Gastrocnemius medialis (tissue), 4 donors: ENCODE measurements at regions not wholly inside any gene's neighbourhood (a gene's known extent, or its start where the extent isn't known, plus 50 kb on each side); places are given as distances from the start of the nearest gene placed in this dataset.

Experiments
- ATAC-seq, 2 donors: fragments of 150-250 bp; one replicate each; pipeline ENCODE4 v1.9.1; 2016
- DNase-seq, 2 donors: peaks; one replicate each; pipeline ENCODE4 v3.0.0-alpha.2; 2019
- H3K27ac ChIP-seq, 4 donors: fragments of 200-600 bp; sonication (generic); 1 replicate in 1 of 4; 2 replicates in 3 of 4; pipeline ENCODE4 v1.5.1; 2016 to 2018; ENCODE audit warnings: mild to moderate bottlenecking in 2 of 4, moderate library complexity in 1 of 4
- H3K27me3 ChIP-seq, 3 donors: fragments of 200-600 bp; sonication (generic) in 2 of 3; 1 replicate in 1 of 3; 2 replicates in 2 of 3; pipeline versions ENCODE4 v1.5.1 to v1.6.0; 2016 to 2019; ENCODE audit warnings: mild to moderate bottlenecking in 1 of 3, moderate library complexity in 1 of 3
- H3K36me3 ChIP-seq, 2 donors: fragments of 200-600 bp; sonication (generic) in 1 of 2; one replicate each; pipeline ENCODE4 v1.5.1; 2017 to 2018
- H3K4me1 ChIP-seq, 2 donors: fragments of 200-600 bp; sonication (generic) in 1 of 2; one replicate each; pipeline ENCODE4 v1.5.1; 2016 to 2017; ENCODE audit warnings: mild to moderate bottlenecking in 2 of 2
- H3K4me3 ChIP-seq, 4 donors: fragments of 200-600 bp; sonication (generic) in 3 of 4; 1 replicate in 1 of 4; 2 replicates in 3 of 4; pipeline ENCODE4 v1.5.1; 2016 to 2019; ENCODE audit warnings: mild to moderate bottlenecking in 2 of 4
- H3K9me3 ChIP-seq, 3 donors: fragments of 200-600 bp; sonication (generic) in 2 of 3; 1 replicate in 1 of 3; 2 replicates in 2 of 3; pipeline ENCODE4 v1.5.1; 2016 to 2019
- CTCF ChIP-seq, 5 experiments: fragments of 450-650 bp in 3 of 5; fragments of 200-600 bp in 2 of 5; sonication (generic) in 2 of 5; IDR thresholded peaks in 4 of 5; conservative IDR thresholded peaks in 1 of 5; 1 replicate in 4 of 5; 2 replicates in 1 of 5; pipeline ENCODE4 v1.5.1; 2016 to 2019; ENCODE audit warnings: antibody characterized with exemption in 5 of 5, mild to moderate bottlenecking in 3 of 5, moderate library complexity in 3 of 5
- POLR2A ChIP-seq, 2 donors: fragments of 450-650 bp; IDR thresholded peaks; one replicate each; pipeline ENCODE4 v1.6.1; 2017; ENCODE audit warnings: antibody characterized with exemption in 2 of 2, mild to moderate bottlenecking in 2 of 2, moderate library complexity in 2 of 2
- in situ Hi-C, 4 donors: fragments of 200-750 bp; cut with MboI; loops; one replicate each; pipeline versions ENCODE4 v1.15.0 to v1.8.0; 2017; ENCODE audit warnings: low sequenced_read_pairs in 4 of 4
- intact Hi-C: fragments of 100-400 bp; cut with DNase I; formaldehyde crosslinking; loops from one replicate; pipeline ENCODE4 v1.15.1; 2023; ENCODE audit warnings: low total_unique reads

GRCh38 chr13:40350283-40350992 is 316.0 kb downstream of the FOXO1 start:
- H3K9me3 ChIP-seq, result no peaks in the 10 kb centered on the region
- peak overlapping the region; percentile 88 to 98 (median 94) for H3K27ac ChIP-seq
- peak in 1 of 2 donors; percentile 58 for TF ChIP-seq POLR2A (IDR thresholded peaks at IDR 0.05)
- TF ChIP-seq CTCF (IDR thresholded peaks at IDR 0.05 in 4 of 5, conservative IDR thresholded peaks at IDR 0.05 in 1 of 5), result no peak
- H3K4me1 ChIP-seq, result peaks cover 44 to 45% of the 10 kb centered on the region in 2 donors
- H3K4me3 ChIP-seq, result no peak overlapping the region
- intact Hi-C loops, result loop anchor here (1.0 to 5.0 kb wide), 5 partner anchors 98 to 316 kb away; partner anchors contain the start of gene FOXO1
- H3K27me3 ChIP-seq, result no peaks in the 10 kb centered on the region
- no peaks in the 10 kb centered on the region for H3K36me3 ChIP-seq
- DNase-seq (peak; percentile 82 to 93), ATAC-seq (peak; percentile 70 to 74)
- in situ Hi-C loops, result loop anchor here in 2 of 4 donors (5.0 kb wide), 1 partner anchor 113 kb away; no protein-coding TSS in a partner anchor

- intact Hi-C loops (loop anchor here (1.0 to 5.0 kb wide), 6 partner anchors 51 to 315 kb away; partner anchors contain the start of gene FOXO1), in situ Hi-C loops (loop anchor here in 2 of 4 donors (5.0 kb wide), 1 partner anchor 114 kb away; no protein-coding TSS in a partner anchor)
- no peak for ATAC-seq
- Histone ChIP-seq H3K27me3 (no peaks in the 10 kb centered on the region), H3K9me3 (no peaks in the 10 kb centered on the region), H3K36me3 (no peaks in the 10 kb centered on the region), H3K4me1 (peaks cover 35 to 36% of the 10 kb centered on the region in 2 donors), H3K4me3 (no peak overlapping the region), H3K27ac (peak overlapping the region; percentile 88 to 98 (median 94))
- no peak for DNase-seq
- TF ChIP-seq CTCF (IDR thresholded peaks at IDR 0.05 in 4 of 5, conservative IDR thresholded peaks at IDR 0.05 in 1 of 5) (no peak), POLR2A (IDR thresholded peaks at IDR 0.05) (peak; percentile 47 to 62)
These were observed 314.7 kb downstream of the FOXO1 start for GRCh38 chr13:40351537-40352379.

- H3K9me3 ChIP-seq, result no peaks in the 10 kb centered on the region
- H3K27me3 ChIP-seq, result no peaks in the 10 kb centered on the region
- in situ Hi-C loops, result loop anchor here in 2 of 4 donors (5.0 kb wide), 1 partner anchor 115 kb away; no protein-coding TSS in a partner anchor
- H3K27ac ChIP-seq, result peak overlapping the region; percentile 88 to 98 (median 94)
- H3K4me3 ChIP-seq, result peak overlapping the region in 1 of 4 donors; percentile 29
- ATAC-seq (peak; percentile 70 to 76), DNase-seq (peak; percentile 91 to 97)
- H3K36me3 ChIP-seq, result no peaks in the 10 kb centered on the region
- no peak for TF ChIP-seq CTCF (IDR thresholded peaks at IDR 0.05 in 4 of 5, conservative IDR thresholded peaks at IDR 0.05 in 1 of 5)
- peak in 1 of 2 donors; percentile 22 for TF ChIP-seq POLR2A (IDR thresholded peaks at IDR 0.05)
- H3K4me1 ChIP-seq, result peaks cover 35 to 36% of the 10 kb centered on the region in 2 donors
- intact Hi-C loops, result loop anchor here (1.0 to 5.0 kb wide), 4 partner anchors 50 to 185 kb away; no protein-coding TSS in a partner anchor
These were observed 314.1 kb downstream of the FOXO1 start for GRCh38 chr13:40352380-40352778.

GRCh38 chr13:40352802-40353562 is 313.5 kb downstream of the FOXO1 start:
- ATAC-seq (peak; percentile 42 to 49), DNase-seq (peak; percentile 64 to 87)
- in situ Hi-C loops, result loop anchor here in 2 of 4 donors (5.0 kb wide), 1 partner anchor 116 kb away; no protein-coding TSS in a partner anchor
- H3K27ac ChIP-seq, result peak overlapping the region; percentile 88 to 98 (median 94)
- H3K27me3 ChIP-seq, result no peaks in the 10 kb centered on the region
- peak overlapping the region in 1 of 4 donors; percentile 29 for H3K4me3 ChIP-seq
- H3K4me1 ChIP-seq, result peaks cover 35 to 36% of the 10 kb centered on the region in 2 donors
- no peaks in the 10 kb centered on the region for H3K9me3 ChIP-seq
- intact Hi-C loops, result loop anchor here (1.0 to 5.0 kb wide), 4 partner anchors 50 to 184 kb away; no protein-coding TSS in a partner anchor
- TF ChIP-seq POLR2A (IDR thresholded peaks at IDR 0.05), result no peak
- H3K36me3 ChIP-seq, result no peaks in the 10 kb centered on the region
